ENCODE measurements at regions not wholly inside any gene's neighbourhood (a gene's known extent, or its start where the extent isn't known, plus 50 kb on each side); places are given as distances from the start of the nearest gene placed in this dataset.

DNA sequence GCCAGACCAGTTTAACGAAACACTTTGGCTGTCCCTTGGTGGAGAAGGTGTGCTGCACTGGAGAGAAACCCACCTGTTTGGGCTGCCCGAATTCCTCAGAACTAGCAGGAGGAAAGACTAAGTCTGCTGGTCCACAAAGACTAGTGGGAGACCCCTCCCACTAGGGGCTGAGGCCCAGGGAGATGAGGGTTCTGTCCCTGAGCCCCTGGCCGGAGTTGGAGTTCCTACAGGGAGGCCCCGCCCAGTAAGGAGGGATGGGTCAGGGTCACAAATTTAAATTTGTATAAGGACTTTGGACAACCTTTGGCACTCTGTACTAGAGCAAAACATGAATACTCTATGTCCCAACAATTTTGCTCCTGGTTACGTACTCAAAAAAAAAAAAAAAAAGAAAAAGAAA is 200.8 kb upstream of the C11orf87 start:
- 100% methylated on average over 4 of the region's 5 CpGs; no CpG with 5 or more reads in 1 of the 2 experiments for WGBS, 2 experiments (ENCODE audit: extremely low coverage in 1 of 2, insufficient coverage in 1 of 2, insufficient read length in 1 of 2, insufficient replicate concordance in 2 of 2, low coverage in 1 of 2, low lambda C conversion rate in 2 of 2, missing lambda C conversion rate in 1 of 2)
- no peak overlapping the region for H3K9ac ChIP-seq (replicated peaks in 1 of 4; ENCODE audit: extremely low read depth in 1 of 4, low read depth in 3 of 4, low read length in 3 of 4)
- no peak overlapping the region for H2BK15ac ChIP-seq (ENCODE audit: low read length)
- no peak overlapping the region for H2BK5ac ChIP-seq (ENCODE audit: low read depth, low read length)
- no peaks in the 10 kb centered on the region for H3K36me3 ChIP-seq (ENCODE audit: control insufficient read depth in 2 of 4, insufficient read depth in 4 of 4, low read length in 3 of 4)
- H3K79me2 ChIP-seq (ENCODE audit: control insufficient read depth in 1 of 2, insufficient read depth in 2 of 2, low read length in 2 of 2), result no peaks in the 10 kb centered on the region
- H4K5ac ChIP-seq (ENCODE audit: insufficient read length, low read depth, low read length), result no peak overlapping the region
- CTCF ChIA-PET (ENCODE audit: partially characterized antibody), result no interaction called here
- H2BK120ac ChIP-seq (replicated peaks; ENCODE audit: low read depth, low read length), result no peak overlapping the region
- H3K56ac ChIP-seq (replicated peaks; ENCODE audit: insufficient read length, low read depth, low read length), result no peak overlapping the region
- H2BK12ac ChIP-seq (ENCODE audit: low read depth, low read length), result no peak overlapping the region
- H3K4ac ChIP-seq (replicated peaks; ENCODE audit: insufficient read length, low read depth, low read length), result no peak overlapping the region
- H3K4me2 ChIP-seq (ENCODE audit: insufficient read depth in 1 of 2, low read depth in 2 of 2, low read length in 2 of 2), result no peak overlapping the region
- no peak overlapping the region for H2AK5ac ChIP-seq (ENCODE audit: low read depth, low read length)
- H3K14ac ChIP-seq (ENCODE audit: insufficient read length), result no peak overlapping the region
- no peaks in the 10 kb centered on the region for H3K23me2 ChIP-seq (ENCODE audit: low read depth, low read length)
- H3K79me1 ChIP-seq (ENCODE audit: low read depth, low read length), result no peaks in the 10 kb centered on the region
- no peaks in the 10 kb centered on the region for H4K20me1 ChIP-seq (replicated peaks in 1 of 2; ENCODE audit: control insufficient read depth in 1 of 2, insufficient read depth in 2 of 2, low read length in 2 of 2)
- H3K27ac ChIP-seq (ENCODE audit: low read depth, low read length), result no peak overlapping the region
- DNase-seq (ENCODE audit: low read depth in 1 of 2, low spot score in 2 of 2), result no peak
- H2AFZ ChIP-seq (ENCODE audit: low read length), result no peak overlapping the region
- H3K4me1 ChIP-seq (replicated peaks in 1 of 4; ENCODE audit: control insufficient read depth in 3 of 4, insufficient read depth in 4 of 4, low read length in 3 of 4), result no peaks in the 10 kb centered on the region
- no peaks in the 10 kb centered on the region for H3K9me3 ChIP-seq (ENCODE audit: insufficient read depth in 2 of 2, low read depth in 1 of 2, low read length in 1 of 2)
- POLR2A ChIA-PET (ENCODE audit: partially characterized antibody), result no interaction called here
- H3K18ac ChIP-seq (ENCODE audit: extremely low read depth, low read length), result no peak overlapping the region
- FAIRE-seq, result no peak
- H2BK20ac ChIP-seq (ENCODE audit: low read length), result no peak overlapping the region
- no peak overlapping the region for H4K91ac ChIP-seq (replicated peaks; ENCODE audit: insufficient read length, low read length)
- H4K8ac ChIP-seq (ENCODE audit: extremely low read depth, insufficient read depth, low read length), result no peak overlapping the region
- H3K27me3 ChIP-seq (replicated peaks in 1 of 4; ENCODE audit: control insufficient read depth in 3 of 4, extremely low read depth in 1 of 4, insufficient read depth in 3 of 4, low read length in 3 of 4), result no peaks in the 10 kb centered on the region
- H3K23ac ChIP-seq (ENCODE audit: insufficient read length), result no peak overlapping the region
- H3K4me3 ChIP-seq (ENCODE audit: extremely low read depth in 1 of 4, insufficient read depth in 2 of 4, low read depth in 3 of 4, low read length in 4 of 4), result no peak overlapping the region
- TF ChIP-seq MAFK (IDR thresholded peaks at IDR 0.05; ENCODE audit: low read depth, low read length) (no peak), SP4 (IDR thresholded peaks at IDR 0.05; ENCODE audit: low read length) (no peak), JUN (IDR thresholded peaks at IDR 0.05; ENCODE audit: low read depth, low read length) (no peak)
